GM21825 (cell line): ENCODE measurements at regions not wholly inside any gene's neighbourhood (a gene's known extent, or its start where the extent isn't known, plus 50 kb on each side); places are given as distances from the start of the nearest gene placed in this dataset.

Experiments used
- ATAC-seq: cut with Tn5 transposase; IDR thresholded peaks from one replicate; pipeline ENCODE4 v1.9.1; 2021; ENCODE audit warnings: mild to moderate bottlenecking, moderate library complexity; ENCODE audit not compliant: unreplicated experiment

GRCh38 chr1:112196731-112197130, 199.3 kb upstream of the CTTNBP2NL start:
- ATAC-seq, result no peak

GRCh38 chr1:112209493-112209892, 186.5 kb upstream of the CTTNBP2NL start:
- ATAC-seq, result no peak

- ATAC-seq, result no peak
Observed at GRCh38 chr1:112219267-112219666, 176.7 kb upstream of the CTTNBP2NL start.

- no peak for ATAC-seq
Observed at GRCh38 chr1:112230232-112230631, 165.8 kb upstream of the CTTNBP2NL start.

- ATAC-seq, result no peak
Observed at GRCh38 chr1:112231331-112231730, 164.7 kb upstream of the CTTNBP2NL start.

- ATAC-seq, result no peak
Observed at GRCh38 chr1:112232848-112233247, 163.2 kb upstream of the CTTNBP2NL start.

GRCh38 chr1:112234710-112235109, 161.3 kb upstream of the CTTNBP2NL start:
- no peak for ATAC-seq

- no peak for ATAC-seq
Observed at GRCh38 chr1:112237983-112238545, 157.9 kb upstream of the CTTNBP2NL start.

GRCh38 chr1:112239683-112240330, 156.2 kb upstream of the CTTNBP2NL start:
- ATAC-seq, result no peak

- ATAC-seq, result no peak
Observed at GRCh38 chr1:112242470-112242869, 153.5 kb upstream of the CTTNBP2NL start.

- no peak for ATAC-seq
Observed at GRCh38 chr1:112244131-112244530, 151.9 kb upstream of the CTTNBP2NL start.

- no peak for ATAC-seq
Observed at GRCh38 chr1:112245114-112245513, 150.9 kb upstream of the CTTNBP2NL start.

- no peak for ATAC-seq
Observed at GRCh38 chr1:112247036-112247597, 148.9 kb upstream of the CTTNBP2NL start.

- ATAC-seq, result no peak
Observed at GRCh38 chr1:112247961-112248360, 148.1 kb upstream of the CTTNBP2NL start.

- ATAC-seq, result no peak
Observed at GRCh38 chr1:112250892-112251291, 145.1 kb upstream of the CTTNBP2NL start.

- ATAC-seq, result no peak
Observed at GRCh38 chr1:112251766-112252506, 144.1 kb upstream of the CTTNBP2NL start.

GRCh38 chr1:112253366-112253765, 142.6 kb upstream of the CTTNBP2NL start:
- no peak for ATAC-seq

- ATAC-seq, result no peak
Observed at GRCh38 chr1:112255080-112255479, 140.9 kb upstream of the CTTNBP2NL start.

GRCh38 chr1:112256411-112256810, 139.6 kb upstream of the CTTNBP2NL start:
- ATAC-seq, result no peak

- ATAC-seq, result no peak
Observed at GRCh38 chr1:112257043-112257835, 138.8 kb upstream of the CTTNBP2NL start.

- ATAC-seq, result no peak
Observed at GRCh38 chr1:112260699-112261098, 135.3 kb upstream of the CTTNBP2NL start.
